SKM-1 (cell line): ENCODE measurements at regions not wholly inside any gene's neighbourhood (a gene's known extent, or its start where the extent isn't known, plus 50 kb on each side); places are given as distances from the start of the nearest gene placed in this dataset.
"Not testable (repeated sequence)": the region's sequence is repeated elsewhere in the genome, so short reads cannot be mapped to it uniquely, and the experiment has no call there.

Experiments used
- DNase-seq: peaks from one replicate; lab custom pipeline; 2025; ENCODE audit not compliant: unreplicated experiment; lab: John Stamatoyannopoulos, UW

- not testable (repeated sequence) for DNase-seq
Observed at GRCh38 chr2:134063916-134064315, 190.0 kb upstream of the MGAT5 start.

GRCh38 chr2:134070281-134070741, 183.6 kb upstream of the MGAT5 start:
- DNase-seq, result no peak

GRCh38 chr2:134072341-134072740, 181.5 kb upstream of the MGAT5 start:
- DNase-seq, result no peak

- DNase-seq, result no peak
Observed at GRCh38 chr2:134073023-134073422, 180.8 kb upstream of the MGAT5 start.

- DNase-seq, result no peak
Observed at GRCh38 chr2:134074619-134075018, 179.3 kb upstream of the MGAT5 start.

GRCh38 chr2:134075204-134075603, 178.7 kb upstream of the MGAT5 start:
- no peak for DNase-seq

GRCh38 chr2:134078354-134078753, 175.5 kb upstream of the MGAT5 start:
- no peak for DNase-seq

- no peak for DNase-seq
Observed at GRCh38 chr2:134079373-134079772, 174.5 kb upstream of the MGAT5 start.

GRCh38 chr2:134080386-134081089, 173.3 kb upstream of the MGAT5 start:
- DNase-seq, result no peak

GRCh38 chr2:134081238-134081938, 172.5 kb upstream of the MGAT5 start:
- DNase-seq, result no peak

- DNase-seq, result no peak
Observed at GRCh38 chr2:134083548-134083947, 170.3 kb upstream of the MGAT5 start.

- no peak for DNase-seq
Observed at GRCh38 chr2:134086594-134087219, 167.2 kb upstream of the MGAT5 start.

- no peak for DNase-seq
Observed at GRCh38 chr2:134087371-134087921, 166.4 kb upstream of the MGAT5 start.

GRCh38 chr2:134089454-134089853, 164.4 kb upstream of the MGAT5 start:
- DNase-seq, result no peak

GRCh38 chr2:134097740-134098139, 156.1 kb upstream of the MGAT5 start:
- DNase-seq, result no peak

- DNase-seq, result no peak
Observed at GRCh38 chr2:134098321-134098720, 155.6 kb upstream of the MGAT5 start.

GRCh38 chr2:134099273-134099672, 154.6 kb upstream of the MGAT5 start:
- DNase-seq, result no peak

GRCh38 chr2:134103196-134103595, 150.7 kb upstream of the MGAT5 start:
- DNase-seq, result no peak

- no peak for DNase-seq
Observed at GRCh38 chr2:134104754-134105153, 149.1 kb upstream of the MGAT5 start.

GRCh38 chr2:134107402-134107801, 146.5 kb upstream of the MGAT5 start:
- no peak for DNase-seq

GRCh38 chr2:134108113-134108512, 145.8 kb upstream of the MGAT5 start:
- DNase-seq, result peak; percentile 52

- DNase-seq, result no peak
Observed at GRCh38 chr2:134109246-134109645, 144.6 kb upstream of the MGAT5 start.
